HCT116 (cell line): ENCODE measurements at regions not wholly inside any gene's neighbourhood (a gene's known extent, or its start where the extent isn't known, plus 50 kb on each side); places are given as distances from the start of the nearest gene placed in this dataset.

ENCODE experiments used
- ATAC-seq: fragments of 200-7000 bp; cut with Tn5 transposase; 2 replicates; pipeline ENCODE4 v1.9.1; 2020; ENCODE audit warnings: mild to moderate bottlenecking, moderate library complexity
- BruUV-seq: library from RNA; stranded (reverse); fragments of 400-500 nt; replicated peaks from 2 replicates; lab custom pipeline; 2021; lab: Mats Ljungman, UMichigan
- CTCF ChIA-PET: fragments of 300-600 bp; sonication (Branson Sonifier 250); formaldehyde crosslinking; loops from one replicate; lab custom pipeline; 2021; ENCODE audit warnings: antibody characterized with exemption; lab: Charles Lee
- POLR2A ChIA-PET: fragments of 300-600, 350-600 bp; sonication (Branson Sonifier 250); formaldehyde crosslinking; loops from one replicate; lab custom pipeline; 2021; ENCODE audit warnings: antibody characterized with exemption; lab: Charles Lee
- RAD21 ChIA-PET, 2 experiments: fragments of 300-600 bp; sonication (Branson Sonifier 250); formaldehyde crosslinking; loops; one replicate each; lab custom pipeline; 2023; ENCODE audit warnings: low total read pairs in 2 of 2; ENCODE audit not compliant: uncharacterized antibody in 2 of 2, unreplicated experiment in 2 of 2, low non-redundant PET in 1 of 2; lab: Charles Lee
- DNase-seq: peaks from one replicate; pipeline ENCODE4 v3.0.0-alpha.2; 2010; ENCODE audit warnings: low read depth, low spot score
- H2AFZ ChIP-seq: fragments of 200-600 bp; shearing (Covaris generic), sonication (generic); 2 replicates; pipeline ENCODE4 v1.6.1; 2017; ENCODE audit warnings: low read depth, mixed run types, mixed read lengths, antibody characterized with exemption, low read length; ENCODE audit not compliant: poor library complexity, severe bottlenecking
- H3K27ac ChIP-seq: 2 replicates; pipeline ENCODE4 v1.5.1; 2012; ENCODE audit warnings: low read depth, low read length
- H3K27me3 ChIP-seq: fragments of 200-600 bp; sonication (generic); 2 replicates; pipeline ENCODE4 v1.6.1; 2016; ENCODE audit warnings: mixed run types, low read length, mixed read lengths; ENCODE audit not compliant: insufficient read depth
- H3K36me3 ChIP-seq, 2 experiments: fragments of 200-500 bp in 1 of 2; fragments of 200-600 bp in 1 of 2; sonication (Bioruptor generic) in 1 of 2; sonication (generic) in 1 of 2; 2 replicates each; pipeline versions ENCODE4 v1.5.1 to v1.6.1; 2014 to 2016; ENCODE audit warnings: low read length in 2 of 2, inconsistent platforms in 1 of 2, mixed read lengths in 1 of 2, mixed run types in 1 of 2; ENCODE audit not compliant: insufficient read depth in 2 of 2, control insufficient read depth in 1 of 2
- H3K4me1 ChIP-seq, 2 experiments: fragments of 200-600 bp in 1 of 2; sonication (generic) in 1 of 2; 2 replicates each; pipeline versions ENCODE4 v1.5.1 to v1.6.1; 2012 to 2017; ENCODE audit warnings: low read length in 2 of 2, inconsistent platforms in 1 of 2, mild to moderate bottlenecking in 1 of 2, mixed read lengths in 1 of 2, mixed run types in 1 of 2, moderate library complexity in 1 of 2; ENCODE audit not compliant: insufficient read depth in 2 of 2, control insufficient read depth in 1 of 2
- H3K4me2 ChIP-seq: fragments of 200-600 bp; sonication (generic); 2 replicates; pipeline ENCODE4 v1.6.1; 2017; ENCODE audit warnings: mixed run types, low read length, mixed read lengths
- H3K4me3 ChIP-seq, 2 experiments: fragments of 200-600 bp in 1 of 2; sonication (generic) in 1 of 2; replicated peaks in 1 of 2; 2 replicates each; pipeline ENCODE4 v1.5.1; 2011 to 2016; ENCODE audit warnings: low read length in 2 of 2, control low read depth in 1 of 2, low read depth in 1 of 2, mild to moderate bottlenecking in 1 of 2, mixed read lengths in 1 of 2, mixed run types in 1 of 2
- H3K79me2 ChIP-seq: fragments of 200-600 bp; sonication (generic); 2 replicates; pipeline ENCODE4 v1.6.1; 2017; ENCODE audit warnings: mild to moderate bottlenecking, mixed run types, low read length, moderate library complexity, mixed read lengths; ENCODE audit not compliant: insufficient read depth
- H3K9ac ChIP-seq: fragments of 200-600 bp; sonication (generic); 2 replicates; pipeline ENCODE4 v1.6.1; 2016; ENCODE audit warnings: low read length, mixed read lengths
- H3K9me2 ChIP-seq: fragments of 200-600 bp; sonication (generic), shearing (Covaris generic); 2 replicates; pipeline ENCODE4 v1.6.1; 2017; ENCODE audit warnings: mixed run types, mild to moderate bottlenecking, moderate library complexity; ENCODE audit not compliant: insufficient read depth
- H3K9me3 ChIP-seq, 2 experiments: fragments of 200-500 bp in 1 of 2; fragments of 200-600 bp in 1 of 2; sonication (Bioruptor generic) in 1 of 2; sonication (generic) in 1 of 2; 2 replicates each; pipeline ENCODE4 v1.6.1; 2014 to 2017; ENCODE audit warnings: low read length in 2 of 2, mixed read lengths in 2 of 2, inconsistent platforms in 1 of 2, low read depth in 1 of 2, mild to moderate bottlenecking in 1 of 2, mixed run types in 1 of 2, moderate library complexity in 1 of 2; ENCODE audit not compliant: control insufficient read depth in 1 of 2, insufficient read depth in 1 of 2
- H4K20me1 ChIP-seq: fragments of 200-600 bp; sonication (generic), shearing (Covaris generic); 2 replicates; pipeline ENCODE4 v1.6.1; 2017; ENCODE audit warnings: mixed run types, mild to moderate bottlenecking, moderate library complexity; ENCODE audit not compliant: insufficient read depth
- CBX3 ChIP-seq: IDR thresholded peaks from 2 replicates; pipeline ENCODE4 v1.6.1; 2012; ENCODE audit warnings: low read depth
- CEBPB ChIP-seq: IDR thresholded peaks from 2 replicates; pipeline ENCODE4 v1.6.1; 2012; ENCODE audit warnings: low read depth
- EGR1 ChIP-seq: IDR thresholded peaks from 2 replicates; pipeline ENCODE4 v1.6.1; 2012; ENCODE audit warnings: low read depth
- ELF1 ChIP-seq: IDR thresholded peaks from 2 replicates; pipeline ENCODE4 v1.6.1; 2012; ENCODE audit warnings: low read depth, borderline replicate concordance
- EZH2phosphoT487 ChIP-seq: fragments of 200-600 bp; IDR thresholded peaks from 2 replicates; pipeline ENCODE4 v1.6.1; 2018; ENCODE audit warnings: antibody characterized with exemption, borderline replicate concordance
- FOSL1 ChIP-seq: IDR thresholded peaks from 2 replicates; pipeline ENCODE4 v1.6.1; 2012; ENCODE audit warnings: low read depth
- JUND ChIP-seq: IDR thresholded peaks from 2 replicates; pipeline ENCODE4 v1.6.1; 2012
- RAD21 ChIP-seq: IDR thresholded peaks from 2 replicates; pipeline ENCODE4 v1.6.1; 2012; ENCODE audit warnings: low read depth, mild to moderate bottlenecking
- SIN3A ChIP-seq: IDR thresholded peaks from 2 replicates; pipeline ENCODE4 v1.6.1; 2012; ENCODE audit warnings: low read depth
- TCF7L2 ChIP-seq: IDR thresholded peaks from 2 replicates; pipeline ENCODE4 v1.7.0; 2011; ENCODE audit warnings: borderline replicate concordance, inconsistent platforms; ENCODE audit not compliant: insufficient read depth, insufficient read length; ENCODE audit errors: extremely low read depth
- ZFX ChIP-seq: fragments of 450-650 bp; IDR thresholded peaks from 2 replicates; pipeline ENCODE4 v1.6.1; 2017
- intact Hi-C: fragments of 100-400 bp; cut with micrococcal nuclease; formaldehyde crosslinking; loops from 2 replicates; pipeline ENCODE4 v1.10.0; 2022
- TF ChIP-seq, protein P1 (sequence below): IDR thresholded peaks from 2 replicates; pipeline ENCODE4 v1.6.1; 2012
- TF ChIP-seq, protein P2 (sequence below): IDR thresholded peaks from 2 replicates; pipeline ENCODE4 v1.6.1; 2012; ENCODE audit warnings: low read depth
- TF ChIP-seq, protein P3 (sequence below), 3 experiments: fragments of 200-600 bp in 1 of 3; sonication (generic) in 1 of 3; IDR thresholded peaks in 2 of 3; conservative IDR thresholded peaks in 1 of 3; 2 replicates each; pipeline ENCODE4 v1.5.1; 2012 to 2017; ENCODE audit warnings: low read depth in 2 of 3, low read length in 2 of 3, antibody characterized with exemption in 1 of 3, borderline replicate concordance in 1 of 3, control low read depth in 1 of 3, mild to moderate bottlenecking in 1 of 3, mixed read lengths in 1 of 3, mixed run types in 1 of 3, moderate library complexity in 1 of 3; ENCODE audit not compliant: insufficient read depth in 1 of 3

DNA sequence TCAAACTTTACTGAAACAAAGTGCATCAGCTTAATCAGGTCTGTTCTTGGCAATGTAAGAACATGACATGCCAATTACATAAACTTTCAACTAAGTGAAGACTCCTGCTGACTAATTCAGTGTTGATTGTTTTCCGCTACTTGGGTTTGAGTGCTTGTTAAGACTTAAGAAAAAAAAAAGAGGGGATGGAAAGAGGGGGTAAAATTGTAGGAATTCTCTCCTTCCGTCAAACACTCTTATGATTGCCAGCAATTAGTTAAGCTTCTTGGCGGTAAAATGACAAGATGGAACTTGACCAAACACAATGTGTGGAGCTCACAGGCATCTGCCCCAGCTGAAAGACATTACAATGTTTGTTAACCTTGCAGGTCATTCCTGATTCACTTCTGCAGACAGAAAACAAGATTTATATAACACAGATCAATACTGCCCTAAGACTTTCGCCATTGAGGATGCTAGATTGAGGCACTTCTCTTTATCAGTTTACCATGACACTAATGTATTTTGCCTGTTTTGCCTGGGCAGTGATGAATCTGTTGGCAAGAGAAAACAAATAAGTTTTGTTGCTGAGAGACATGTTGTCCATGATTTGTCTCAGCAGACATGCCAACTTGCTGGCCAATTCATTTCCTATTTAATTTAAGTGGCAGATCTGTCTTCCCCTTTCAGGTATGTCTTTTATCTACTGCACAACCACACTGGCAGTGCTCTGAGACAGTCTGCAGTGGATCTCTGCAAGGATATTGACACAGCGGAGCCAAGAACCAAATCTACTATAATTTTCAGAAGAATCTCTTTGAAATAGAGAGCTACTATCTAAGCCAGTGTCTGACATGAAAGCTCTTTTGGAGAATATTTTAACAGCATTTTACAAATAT lies 410.0 kb upstream of the KCNH7 start:
- Histone ChIP-seq H3K79me2 (no peaks in the 10 kb centered on the region), H3K36me3 (no peaks in the 10 kb centered on the region; a peak in 1 of 4 replicates), H3K4me3 (no peak overlapping the region), H3K4me2 (no peak overlapping the region), H3K4me1 (no peaks in the 10 kb centered on the region), H4K20me1 (no peaks in the 10 kb centered on the region), H3K27me3 (no peaks in the 10 kb centered on the region; the same call in 1 of the 2 replicates), H3K9me3 (no peaks in the 10 kb centered on the region), H3K9ac (no peak overlapping the region), H2AFZ (no peak overlapping the region), H3K27ac (no peak overlapping the region), H3K9me2 (no peaks in the 10 kb centered on the region)
- ATAC-seq: no peak
- POLR2A ChIA-PET: no interaction called here
- no TSS peak for BruUV-seq
- RAD21 ChIA-PET: no interaction called here
- intact Hi-C loops: no loop called here
- no peak for DNase-seq
- TF ChIP-seq, protein P1, sequence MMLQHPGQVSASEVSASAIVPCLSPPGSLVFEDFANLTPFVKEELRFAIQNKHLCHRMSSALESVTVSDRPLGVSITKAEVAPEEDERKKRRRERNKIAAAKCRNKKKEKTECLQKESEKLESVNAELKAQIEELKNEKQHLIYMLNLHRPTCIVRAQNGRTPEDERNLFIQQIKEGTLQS: no peak
- TF ChIP-seq RAD21 (no peak), EZH2phosphoT487 (no peak), EGR1 (no peak), JUND (no peak), CBX3 (no peak), FOSL1 (no peak), ZFX (no peak), ELF1 (no peak), TCF7L2 (no peak), SIN3A (no peak), CEBPB (no peak)
- TF ChIP-seq, protein P2, sequence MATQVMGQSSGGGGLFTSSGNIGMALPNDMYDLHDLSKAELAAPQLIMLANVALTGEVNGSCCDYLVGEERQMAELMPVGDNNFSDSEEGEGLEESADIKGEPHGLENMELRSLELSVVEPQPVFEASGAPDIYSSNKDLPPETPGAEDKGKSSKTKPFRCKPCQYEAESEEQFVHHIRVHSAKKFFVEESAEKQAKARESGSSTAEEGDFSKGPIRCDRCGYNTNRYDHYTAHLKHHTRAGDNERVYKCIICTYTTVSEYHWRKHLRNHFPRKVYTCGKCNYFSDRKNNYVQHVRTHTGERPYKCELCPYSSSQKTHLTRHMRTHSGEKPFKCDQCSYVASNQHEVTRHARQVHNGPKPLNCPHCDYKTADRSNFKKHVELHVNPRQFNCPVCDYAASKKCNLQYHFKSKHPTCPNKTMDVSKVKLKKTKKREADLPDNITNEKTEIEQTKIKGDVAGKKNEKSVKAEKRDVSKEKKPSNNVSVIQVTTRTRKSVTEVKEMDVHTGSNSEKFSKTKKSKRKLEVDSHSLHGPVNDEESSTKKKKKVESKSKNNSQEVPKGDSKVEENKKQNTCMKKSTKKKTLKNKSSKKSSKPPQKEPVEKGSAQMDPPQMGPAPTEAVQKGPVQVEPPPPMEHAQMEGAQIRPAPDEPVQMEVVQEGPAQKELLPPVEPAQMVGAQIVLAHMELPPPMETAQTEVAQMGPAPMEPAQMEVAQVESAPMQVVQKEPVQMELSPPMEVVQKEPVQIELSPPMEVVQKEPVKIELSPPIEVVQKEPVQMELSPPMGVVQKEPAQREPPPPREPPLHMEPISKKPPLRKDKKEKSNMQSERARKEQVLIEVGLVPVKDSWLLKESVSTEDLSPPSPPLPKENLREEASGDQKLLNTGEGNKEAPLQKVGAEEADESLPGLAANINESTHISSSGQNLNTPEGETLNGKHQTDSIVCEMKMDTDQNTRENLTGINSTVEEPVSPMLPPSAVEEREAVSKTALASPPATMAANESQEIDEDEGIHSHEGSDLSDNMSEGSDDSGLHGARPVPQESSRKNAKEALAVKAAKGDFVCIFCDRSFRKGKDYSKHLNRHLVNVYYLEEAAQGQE: no peak
- TF ChIP-seq, protein P3, sequence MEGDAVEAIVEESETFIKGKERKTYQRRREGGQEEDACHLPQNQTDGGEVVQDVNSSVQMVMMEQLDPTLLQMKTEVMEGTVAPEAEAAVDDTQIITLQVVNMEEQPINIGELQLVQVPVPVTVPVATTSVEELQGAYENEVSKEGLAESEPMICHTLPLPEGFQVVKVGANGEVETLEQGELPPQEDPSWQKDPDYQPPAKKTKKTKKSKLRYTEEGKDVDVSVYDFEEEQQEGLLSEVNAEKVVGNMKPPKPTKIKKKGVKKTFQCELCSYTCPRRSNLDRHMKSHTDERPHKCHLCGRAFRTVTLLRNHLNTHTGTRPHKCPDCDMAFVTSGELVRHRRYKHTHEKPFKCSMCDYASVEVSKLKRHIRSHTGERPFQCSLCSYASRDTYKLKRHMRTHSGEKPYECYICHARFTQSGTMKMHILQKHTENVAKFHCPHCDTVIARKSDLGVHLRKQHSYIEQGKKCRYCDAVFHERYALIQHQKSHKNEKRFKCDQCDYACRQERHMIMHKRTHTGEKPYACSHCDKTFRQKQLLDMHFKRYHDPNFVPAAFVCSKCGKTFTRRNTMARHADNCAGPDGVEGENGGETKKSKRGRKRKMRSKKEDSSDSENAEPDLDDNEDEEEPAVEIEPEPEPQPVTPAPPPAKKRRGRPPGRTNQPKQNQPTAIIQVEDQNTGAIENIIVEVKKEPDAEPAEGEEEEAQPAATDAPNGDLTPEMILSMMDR (IDR thresholded peaks at IDR 0.05 in 2 of 3, conservative IDR thresholded peaks at IDR 0.05 in 1 of 3; ENCODE audit: borderline replicate concordance in 1 of 3, insufficient read depth in 1 of 3, low read depth in 2 of 3, low read length in 2 of 3): no peak
- CTCF ChIA-PET: no interaction called here
